Calu3 (cell line): ENCODE measurements at regions not wholly inside any gene's neighbourhood (a gene's known extent, or its start where the extent isn't known, plus 50 kb on each side); places are given as distances from the start of the nearest gene placed in this dataset.

ENCODE experiments used
- BruUV-seq: library from RNA; stranded (reverse); fragments of 400-500 nt; replicated peaks from 2 replicates; lab custom pipeline; 2021; lab: Mats Ljungman, UMichigan
- CTCF ChIA-PET: fragments of 300-600 bp; sonication (Branson Sonifier 250); formaldehyde crosslinking; loops from one replicate; lab custom pipeline; 2022; ENCODE audit warnings: antibody characterized with exemption; lab: Charles Lee
- DNase-seq: peaks from one replicate; pipeline ENCODE4 v3.0.0; 2022
- H3K27ac Mint-ChIP-seq: one replicate; pipeline ENCODE4 v1.8.0; 2022; ENCODE audit warnings: mixed read lengths; ENCODE audit not compliant: unreplicated experiment
- H3K27me3 Mint-ChIP-seq: one replicate; pipeline ENCODE4 v1.8.0; 2022; ENCODE audit warnings: mixed read lengths; ENCODE audit not compliant: unreplicated experiment
- H3K36me3 Mint-ChIP-seq: one replicate; pipeline ENCODE4 v1.8.0; 2022; ENCODE audit warnings: mild to moderate bottlenecking, moderate library complexity, mixed read lengths; ENCODE audit not compliant: insufficient read depth, unreplicated experiment
- H3K4me1 Mint-ChIP-seq: one replicate; pipeline ENCODE4 v1.8.0; 2022; ENCODE audit warnings: mild to moderate bottlenecking, low read depth, mixed read lengths; ENCODE audit not compliant: unreplicated experiment
- H3K4me3 Mint-ChIP-seq: one replicate; pipeline ENCODE4 v1.8.0; 2022; ENCODE audit warnings: mild to moderate bottlenecking, low read depth, moderate library complexity, mixed read lengths; ENCODE audit not compliant: unreplicated experiment
- H3K9me3 Mint-ChIP-seq: one replicate; pipeline ENCODE4 v1.8.0; 2022; ENCODE audit warnings: low read depth, mixed read lengths; ENCODE audit not compliant: unreplicated experiment
- CTCF ChIP-seq: fragments of 200-600 bp; IDR thresholded peaks from one replicate; pipeline ENCODE4 v1.8.0; 2022; ENCODE audit warnings: antibody characterized with exemption; ENCODE audit not compliant: unreplicated experiment
- intact Hi-C: fragments of 100-400 bp; cut with micrococcal nuclease; formaldehyde crosslinking; loops from one replicate; pipeline ENCODE4 v1.10.0; 2022; ENCODE audit not compliant: unreplicated experiment

- DNase-seq, result no peak
- BruUV-seq, result no TSS peak
- TF ChIP-seq CTCF, result no peak
- intact Hi-C loops, result no loop called here
- H3K27me3 Mint-ChIP-seq, result no peaks in the 10 kb centered on the region
- H3K36me3 Mint-ChIP-seq, result no peaks in the 10 kb centered on the region
- peaks cover 1% of the 10 kb centered on the region for H3K9me3 Mint-ChIP-seq
- CTCF ChIA-PET, result no interaction called here
- H3K4me3 Mint-ChIP-seq, result no peak overlapping the region
- H3K27ac Mint-ChIP-seq, result no peak overlapping the region
- no peaks in the 10 kb centered on the region for H3K4me1 Mint-ChIP-seq
Measured at GRCh38 chr2:66675591-66675990, 240.7 kb downstream of the MEIS1 start.

GRCh38 chr2:66679442-66679841 lies 244.5 kb downstream of the MEIS1 start:
- H3K4me3 Mint-ChIP-seq, result no peak overlapping the region
- no peak for DNase-seq
- no peaks in the 10 kb centered on the region for H3K36me3 Mint-ChIP-seq
- peaks cover 2% of the 10 kb centered on the region for H3K9me3 Mint-ChIP-seq
- no TSS peak for BruUV-seq
- no peaks in the 10 kb centered on the region for H3K4me1 Mint-ChIP-seq
- TF ChIP-seq CTCF, result no peak
- no peak overlapping the region for H3K27ac Mint-ChIP-seq
- intact Hi-C loops, result no loop called here
- H3K27me3 Mint-ChIP-seq, result no peaks in the 10 kb centered on the region
- CTCF ChIA-PET, result no interaction called here

- CTCF ChIA-PET, result no interaction called here
- BruUV-seq, result no TSS peak
- no peak for TF ChIP-seq CTCF
- Mint-ChIP-seq H3K9me3 (peaks cover 2% of the 10 kb centered on the region), H3K27ac (no peak overlapping the region), H3K27me3 (no peaks in the 10 kb centered on the region), H3K36me3 (no peaks in the 10 kb centered on the region), H3K4me1 (no peaks in the 10 kb centered on the region), H3K4me3 (no peak overlapping the region)
- intact Hi-C loops, result no loop called here
- DNase-seq, result no peak
Measured at GRCh38 chr2:66682476-66682875, 247.6 kb downstream of the MEIS1 start.

- intact Hi-C loops, result no loop called here
Measured at GRCh38 chr2:66683064-66683463, 248.1 kb downstream of the MEIS1 start.

More at GRCh38 chr2:66683064-66683463, 248.1 kb downstream of the MEIS1 start:
- Mint-ChIP-seq H3K27ac (no peak overlapping the region), H3K4me3 (no peak overlapping the region), H3K36me3 (no peaks in the 10 kb centered on the region), H3K4me1 (no peaks in the 10 kb centered on the region), H3K9me3 (peaks cover 2% of the 10 kb centered on the region), H3K27me3 (no peaks in the 10 kb centered on the region)
- BruUV-seq, result no TSS peak
- CTCF ChIA-PET, result interaction anchor here (0.7 kb wide), 1 partner anchor 30 kb away, joined by 5 read pairs; no protein-coding TSS in a partner anchor
- TF ChIP-seq CTCF, result no peak
- no peak for DNase-seq
